Activated B cell treated with CpG ODN at 0.5 μM for 24 hours (primary cell): ENCODE measurements at regions not wholly inside any gene's neighbourhood (a gene's known extent, or its start where the extent isn't known, plus 50 kb on each side); places are given as distances from the start of the nearest gene placed in this dataset.

Experiments
- ATAC-seq: fragments of 200-7000 bp; cut with Tn5 transposase; one replicate; pipeline ENCODE4 v1.10.0; 2021; ENCODE audit warnings: low read depth, mild to moderate bottlenecking, moderate library complexity
- CTCF ChIA-PET: fragments of 350-600 bp; sonication (Branson Sonifier 250); formaldehyde crosslinking; loops from one replicate; lab custom pipeline; 2021; ENCODE audit warnings: antibody characterized with exemption; lab: Charles Lee
- POLR2A ChIA-PET: fragments of 350-600 bp; sonication (Branson Sonifier 250); formaldehyde crosslinking; loops from one replicate; lab custom pipeline; 2021; ENCODE audit warnings: antibody characterized with exemption; lab: Charles Lee
- DNase-seq: peaks from one replicate; pipeline ENCODE4 v3.0.0; 2022
- H3K27ac Mint-ChIP-seq: one replicate; pipeline ENCODE4 v1.8.0; 2020; ENCODE audit warnings: mixed read lengths
- H3K27me3 Mint-ChIP-seq: one replicate; pipeline ENCODE4 v1.8.0; 2021; ENCODE audit warnings: mixed read lengths
- H3K36me3 Mint-ChIP-seq: one replicate; pipeline ENCODE4 v1.8.0; 2021; ENCODE audit warnings: low read depth, mixed read lengths
- H3K4me1 Mint-ChIP-seq: one replicate; pipeline ENCODE4 v1.8.0; 2021; ENCODE audit warnings: mixed read lengths
- H3K4me3 Mint-ChIP-seq: one replicate; pipeline ENCODE4 v1.8.0; 2020; ENCODE audit warnings: mild to moderate bottlenecking, mixed read lengths
- H3K9me3 Mint-ChIP-seq: one replicate; pipeline ENCODE4 v1.8.0; 2020; ENCODE audit warnings: mixed read lengths
- CTCF ChIP-seq: fragments of 200-600 bp; IDR thresholded peaks from one replicate; pipeline ENCODE4 v1.8.0; 2022; ENCODE audit warnings: antibody characterized with exemption, mild to moderate bottlenecking
- intact Hi-C: fragments of 100-400 bp; cut with micrococcal nuclease; formaldehyde crosslinking; loops from one replicate; pipeline ENCODE4 v1.15.1; 2024

- H3K36me3 Mint-ChIP-seq: no peaks in the 10 kb centered on the region
Observed at GRCh38 chr13:61833228-61833627, 417.6 kb upstream of the PCDH20 start.

GRCh38 chr13:61831026-61831425 is 415.4 kb upstream of the PCDH20 start:
- ATAC-seq: no peak
- intact Hi-C loops: no loop called here

More at GRCh38 chr13:61833228-61833627, 417.6 kb upstream of the PCDH20 start:
- CTCF ChIA-PET: no interaction called here
- POLR2A ChIA-PET: no interaction called here
- Mint-ChIP-seq H3K27me3 (no peaks in the 10 kb centered on the region), H3K9me3 (no peaks in the 10 kb centered on the region), H3K4me3 (no peak overlapping the region), H3K4me1 (no peaks in the 10 kb centered on the region), H3K27ac (no peak overlapping the region)
- no peak for TF ChIP-seq CTCF
- ATAC-seq (no peak), DNase-seq (no peak)
- intact Hi-C loops: no loop called here

GRCh38 chr13:61830475-61830874 is 414.8 kb upstream of the PCDH20 start:
- no peaks in the 10 kb centered on the region for H3K27me3 Mint-ChIP-seq
- DNase-seq (no peak), ATAC-seq (no peak)
- TF ChIP-seq CTCF: no peak
- H3K36me3 Mint-ChIP-seq: no peaks in the 10 kb centered on the region
- H3K4me1 Mint-ChIP-seq: no peaks in the 10 kb centered on the region
- H3K27ac Mint-ChIP-seq: no peak overlapping the region
- intact Hi-C loops: no loop called here
- CTCF ChIA-PET: no interaction called here
- POLR2A ChIA-PET: no interaction called here
- H3K9me3 Mint-ChIP-seq: peaks cover 2% of the 10 kb centered on the region
- no peak overlapping the region for H3K4me3 Mint-ChIP-seq

More at GRCh38 chr13:61831026-61831425, 415.4 kb upstream of the PCDH20 start:
- Mint-ChIP-seq H3K27ac (no peak overlapping the region), H3K4me3 (no peak overlapping the region), H3K4me1 (no peaks in the 10 kb centered on the region), H3K36me3 (no peaks in the 10 kb centered on the region), H3K9me3 (peaks cover 2% of the 10 kb centered on the region), H3K27me3 (no peaks in the 10 kb centered on the region)
- no peak for DNase-seq
- TF ChIP-seq CTCF: no peak
- POLR2A ChIA-PET: no interaction called here
- CTCF ChIA-PET: no interaction called here

GRCh38 chr13:61824168-61824567 is 408.5 kb upstream of the PCDH20 start:
- no peak for DNase-seq
- POLR2A ChIA-PET: no interaction called here

DNA sequence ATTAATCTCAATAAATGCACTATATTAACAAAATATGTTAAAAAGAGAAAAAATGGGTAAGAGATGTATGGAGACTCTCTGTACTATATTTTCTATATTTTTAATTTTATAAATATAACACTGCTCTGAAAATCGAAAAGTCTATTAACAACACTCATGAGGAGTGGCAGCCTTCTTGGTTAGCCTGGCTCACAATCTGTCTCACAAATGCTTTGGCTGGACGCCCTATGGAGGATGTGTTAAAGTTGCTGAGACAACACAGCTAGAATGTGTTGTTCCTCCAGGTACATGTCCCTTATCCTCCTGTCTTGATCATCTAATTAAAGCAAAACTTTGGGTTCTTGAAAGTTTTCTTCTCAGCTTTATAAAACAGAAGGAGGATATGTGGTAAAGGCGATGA is 396.6 kb upstream of the PCDH20 start:
- Mint-ChIP-seq H3K36me3 (no peaks in the 10 kb centered on the region), H3K9me3 (peaks cover 8% of the 10 kb centered on the region), H3K4me3 (no peak overlapping the region), H3K27me3 (no peaks in the 10 kb centered on the region), H3K27ac (no peak overlapping the region), H3K4me1 (no peaks in the 10 kb centered on the region)
- intact Hi-C loops: no loop called here
- POLR2A ChIA-PET: no interaction called here
- CTCF ChIA-PET: no interaction called here
- ATAC-seq (no peak), DNase-seq (no peak)
- no peak for TF ChIP-seq CTCF

More at GRCh38 chr13:61824168-61824567, 408.5 kb upstream of the PCDH20 start:
- H3K36me3 Mint-ChIP-seq: no peaks in the 10 kb centered on the region
- peaks cover 10% of the 10 kb centered on the region for H3K9me3 Mint-ChIP-seq
- H3K27ac Mint-ChIP-seq: no peak overlapping the region
- CTCF ChIA-PET: no interaction called here
- ATAC-seq: no peak
- intact Hi-C loops: no loop called here
- no peaks in the 10 kb centered on the region for H3K27me3 Mint-ChIP-seq
- no peak overlapping the region for H3K4me3 Mint-ChIP-seq
- H3K4me1 Mint-ChIP-seq: no peaks in the 10 kb centered on the region
- no peak for TF ChIP-seq CTCF
